ENCODE measurements at regions not wholly inside any gene's neighbourhood (a gene's known extent, or its start where the extent isn't known, plus 50 kb on each side); places are given as distances from the start of the nearest gene placed in this dataset.

DNA sequence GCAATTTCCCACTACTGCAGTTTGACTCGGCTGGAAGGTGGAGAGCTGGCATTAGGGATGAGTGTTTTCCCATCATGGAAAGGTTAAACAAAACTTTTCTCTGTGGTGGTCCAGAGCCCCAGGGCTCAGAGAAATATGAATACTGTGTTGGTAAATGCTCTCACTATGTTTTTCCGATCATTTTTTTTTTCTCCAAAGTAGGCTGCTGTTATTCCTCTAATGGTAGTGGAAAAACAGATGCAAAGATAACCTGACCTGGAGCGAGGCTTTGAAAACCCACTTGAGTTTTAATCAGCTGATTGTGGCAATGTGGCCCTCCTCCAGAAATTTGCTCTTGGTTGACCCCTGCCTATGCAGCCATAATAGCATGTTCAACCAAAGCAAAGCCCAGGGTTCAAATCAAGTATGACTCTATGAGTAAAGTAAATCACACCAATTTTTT is 320.8 kb upstream of the CTNNB1 start:
- intact Hi-C loops (cut with micrococcal nuclease; ENCODE audit: unreplicated experiment) = no loop called here
- Histone ChIP-seq H3K4me1 (ENCODE audit: control insufficient read depth, insufficient read depth, low read length) (no peaks in the 10 kb centered on the region), H3K27me3 (ENCODE audit: control insufficient read depth, insufficient read depth, low read length) (no peaks in the 10 kb centered on the region), H3K4me3 (ENCODE audit: low read depth in 2 of 2, low read length in 2 of 2) (no peak overlapping the region), H3K27ac (ENCODE audit: low read length) (no peak overlapping the region), H3K36me3 (ENCODE audit: control insufficient read depth, insufficient read depth, low read length) (no peaks in the 10 kb centered on the region), H3K9me3 (ENCODE audit: control insufficient read depth, insufficient read depth, low read depth, low read length) (no peaks in the 10 kb centered on the region)
- ATAC-seq = no peak
- ChIA-PET CTCF (no interaction called here), POLR2A (no interaction called here)
- in situ Hi-C loops (cut with HindIII; ENCODE audit: low pct_unique_long_range_greater_than_20kb, low sequenced_read_pairs) = no loop called here
- DNase-seq (ENCODE audit: low read depth, low spot score) = no peak
- TF ChIP-seq, protein P1, sequence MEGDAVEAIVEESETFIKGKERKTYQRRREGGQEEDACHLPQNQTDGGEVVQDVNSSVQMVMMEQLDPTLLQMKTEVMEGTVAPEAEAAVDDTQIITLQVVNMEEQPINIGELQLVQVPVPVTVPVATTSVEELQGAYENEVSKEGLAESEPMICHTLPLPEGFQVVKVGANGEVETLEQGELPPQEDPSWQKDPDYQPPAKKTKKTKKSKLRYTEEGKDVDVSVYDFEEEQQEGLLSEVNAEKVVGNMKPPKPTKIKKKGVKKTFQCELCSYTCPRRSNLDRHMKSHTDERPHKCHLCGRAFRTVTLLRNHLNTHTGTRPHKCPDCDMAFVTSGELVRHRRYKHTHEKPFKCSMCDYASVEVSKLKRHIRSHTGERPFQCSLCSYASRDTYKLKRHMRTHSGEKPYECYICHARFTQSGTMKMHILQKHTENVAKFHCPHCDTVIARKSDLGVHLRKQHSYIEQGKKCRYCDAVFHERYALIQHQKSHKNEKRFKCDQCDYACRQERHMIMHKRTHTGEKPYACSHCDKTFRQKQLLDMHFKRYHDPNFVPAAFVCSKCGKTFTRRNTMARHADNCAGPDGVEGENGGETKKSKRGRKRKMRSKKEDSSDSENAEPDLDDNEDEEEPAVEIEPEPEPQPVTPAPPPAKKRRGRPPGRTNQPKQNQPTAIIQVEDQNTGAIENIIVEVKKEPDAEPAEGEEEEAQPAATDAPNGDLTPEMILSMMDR (IDR thresholded peaks at IDR 0.05) = no peak
- TF ChIP-seq POLR2AphosphoS5 (IDR thresholded peaks at IDR 0.05; ENCODE audit: low read depth, low read length) (no peak), SIN3A (IDR thresholded peaks at IDR 0.05; ENCODE audit: borderline replicate concordance, insufficient read depth, low read depth, low read length) (no peak), TCF7L2 (IDR thresholded peaks at IDR 0.05; ENCODE audit: low read depth, low read length) (no peak)
- TF ChIP-seq, protein P2, sequence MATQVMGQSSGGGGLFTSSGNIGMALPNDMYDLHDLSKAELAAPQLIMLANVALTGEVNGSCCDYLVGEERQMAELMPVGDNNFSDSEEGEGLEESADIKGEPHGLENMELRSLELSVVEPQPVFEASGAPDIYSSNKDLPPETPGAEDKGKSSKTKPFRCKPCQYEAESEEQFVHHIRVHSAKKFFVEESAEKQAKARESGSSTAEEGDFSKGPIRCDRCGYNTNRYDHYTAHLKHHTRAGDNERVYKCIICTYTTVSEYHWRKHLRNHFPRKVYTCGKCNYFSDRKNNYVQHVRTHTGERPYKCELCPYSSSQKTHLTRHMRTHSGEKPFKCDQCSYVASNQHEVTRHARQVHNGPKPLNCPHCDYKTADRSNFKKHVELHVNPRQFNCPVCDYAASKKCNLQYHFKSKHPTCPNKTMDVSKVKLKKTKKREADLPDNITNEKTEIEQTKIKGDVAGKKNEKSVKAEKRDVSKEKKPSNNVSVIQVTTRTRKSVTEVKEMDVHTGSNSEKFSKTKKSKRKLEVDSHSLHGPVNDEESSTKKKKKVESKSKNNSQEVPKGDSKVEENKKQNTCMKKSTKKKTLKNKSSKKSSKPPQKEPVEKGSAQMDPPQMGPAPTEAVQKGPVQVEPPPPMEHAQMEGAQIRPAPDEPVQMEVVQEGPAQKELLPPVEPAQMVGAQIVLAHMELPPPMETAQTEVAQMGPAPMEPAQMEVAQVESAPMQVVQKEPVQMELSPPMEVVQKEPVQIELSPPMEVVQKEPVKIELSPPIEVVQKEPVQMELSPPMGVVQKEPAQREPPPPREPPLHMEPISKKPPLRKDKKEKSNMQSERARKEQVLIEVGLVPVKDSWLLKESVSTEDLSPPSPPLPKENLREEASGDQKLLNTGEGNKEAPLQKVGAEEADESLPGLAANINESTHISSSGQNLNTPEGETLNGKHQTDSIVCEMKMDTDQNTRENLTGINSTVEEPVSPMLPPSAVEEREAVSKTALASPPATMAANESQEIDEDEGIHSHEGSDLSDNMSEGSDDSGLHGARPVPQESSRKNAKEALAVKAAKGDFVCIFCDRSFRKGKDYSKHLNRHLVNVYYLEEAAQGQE (IDR thresholded peaks at IDR 0.05; ENCODE audit: insufficient read depth in 1 of 2, low read depth in 2 of 2, low read length in 1 of 2) = no peak
- BruUV-seq (replicated peaks) = no TSS peak

DNA sequence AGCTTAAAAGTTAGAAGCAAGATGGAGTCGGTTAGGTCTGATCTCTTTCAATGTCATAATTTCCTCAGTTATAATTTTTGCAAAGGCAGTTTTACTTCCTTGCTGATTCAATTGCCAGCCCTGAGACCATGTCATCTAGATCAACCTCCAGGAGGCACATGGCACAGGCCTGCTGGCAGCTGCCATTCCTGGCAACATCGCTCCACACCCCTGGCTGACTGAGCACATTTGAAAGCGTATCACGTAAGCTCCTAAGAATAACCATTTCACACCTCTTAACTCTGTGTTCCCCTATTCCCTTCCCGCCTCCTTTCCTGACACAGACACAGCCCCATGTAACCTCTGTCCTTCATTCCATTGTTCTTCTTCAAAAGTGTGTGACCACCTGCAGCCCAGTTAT is 313.9 kb upstream of the CTNNB1 start:
- no peaks in the 10 kb centered on the region for H3K4me1 ChIP-seq (ENCODE audit: control insufficient read depth, insufficient read depth, low read length)
- TF ChIP-seq, protein P1 (IDR thresholded peaks at IDR 0.05) = no peak
- no peak for TF ChIP-seq SIN3A (IDR thresholded peaks at IDR 0.05; ENCODE audit: borderline replicate concordance, insufficient read depth, low read depth, low read length)
- TF ChIP-seq, protein P2 (IDR thresholded peaks at IDR 0.05; ENCODE audit: insufficient read depth in 1 of 2, low read depth in 2 of 2, low read length in 1 of 2) = no peak
- no peak for TF ChIP-seq TCF7L2 (IDR thresholded peaks at IDR 0.05; ENCODE audit: low read depth, low read length)
- no peak for TF ChIP-seq POLR2AphosphoS5 (IDR thresholded peaks at IDR 0.05; ENCODE audit: low read depth, low read length)
- in situ Hi-C loops (cut with HindIII; ENCODE audit: low pct_unique_long_range_greater_than_20kb, low sequenced_read_pairs) (no loop called here), intact Hi-C loops (cut with micrococcal nuclease; ENCODE audit: unreplicated experiment) (no loop called here)
- H3K36me3 ChIP-seq (ENCODE audit: control insufficient read depth, insufficient read depth, low read length) = no peaks in the 10 kb centered on the region
- no peaks in the 10 kb centered on the region for H3K27me3 ChIP-seq (ENCODE audit: control insufficient read depth, insufficient read depth, low read length)
- H3K4me3 ChIP-seq (ENCODE audit: low read depth in 2 of 2, low read length in 2 of 2) = no peak overlapping the region
- H3K9me3 ChIP-seq (ENCODE audit: control insufficient read depth, insufficient read depth, low read depth, low read length) = no peaks in the 10 kb centered on the region
- no peak for DNase-seq (ENCODE audit: low read depth, low spot score)
- no peak overlapping the region for H3K27ac ChIP-seq (ENCODE audit: low read length)
- ATAC-seq = no peak
- ChIA-PET CTCF (no interaction called here), POLR2A (no interaction called here)
- no TSS peak for BruUV-seq (replicated peaks)
